SK-N-SH treated with all-trans-retinoic acid at 6 μM for 48 hours (cell line): ENCODE measurements at regions not wholly inside any gene's neighbourhood (a gene's known extent, or its start where the extent isn't known, plus 50 kb on each side); places are given as distances from the start of the nearest gene placed in this dataset.

Source experiments
- ATAC-seq: fragments of 200-7000 bp; cut with Tn5 transposase; 3 replicates; pipeline ENCODE4 v1.9.1; 2020; ENCODE audit warnings: mild to moderate bottlenecking, moderate library complexity
- ARNTL ChIP-seq: fragments of 450-650 bp; formaldehyde crosslinking; IDR thresholded peaks from 2 replicates; pipeline ENCODE4 v1.5.0; 2020; ENCODE audit warnings: low read depth, mild to moderate bottlenecking, moderate library complexity, borderline replicate concordance
- BACH2 ChIP-seq: fragments of 250-450 bp; sonication (Bioruptor Pico); IDR thresholded peaks from 2 replicates; pipeline ENCODE4 v1.9.0; 2021; ENCODE audit warnings: mild to moderate bottlenecking, borderline replicate concordance
- CSDC2 ChIP-seq: fragments of 250-450 bp; sonication (Bioruptor Pico); IDR thresholded peaks from 2 replicates; pipeline ENCODE4 v1.5.0; 2020; ENCODE audit warnings: mild to moderate bottlenecking, moderate library complexity
- ESRRG ChIP-seq: fragments of 250-450 bp; sonication (Bioruptor Pico); IDR thresholded peaks from 2 replicates; pipeline ENCODE4 v1.6.1; 2021; ENCODE audit warnings: mild to moderate bottlenecking
- GLIS3 ChIP-seq: fragments of 250-450 bp; sonication (Bioruptor Pico); IDR thresholded peaks from 2 replicates; pipeline ENCODE4 v1.5.0; 2020; ENCODE audit warnings: mild to moderate bottlenecking, moderate library complexity
- ISL1 ChIP-seq: fragments of 250-450 bp; sonication (Bioruptor Pico); IDR thresholded peaks from 2 replicates; pipeline ENCODE4 v2.1.2; 2022; ENCODE audit warnings: mild to moderate bottlenecking, moderate library complexity
- SNAI2 ChIP-seq: fragments of 250-450 bp; sonication (Bioruptor Pico); IDR thresholded peaks from 2 replicates; pipeline ENCODE4 v1.5.0; 2020; ENCODE audit warnings: mild to moderate bottlenecking, moderate library complexity
- TCF4 ChIP-seq: fragments of 250-450 bp; sonication (Bioruptor Pico); IDR thresholded peaks from 2 replicates; pipeline ENCODE4 v1.8.0; 2021; ENCODE audit warnings: mild to moderate bottlenecking, moderate library complexity, borderline replicate concordance
- TOX ChIP-seq: fragments of 250-450 bp; sonication (Bioruptor Pico); IDR thresholded peaks from 2 replicates; pipeline ENCODE4 v1.8.0; 2021; ENCODE audit warnings: mild to moderate bottlenecking, moderate library complexity, borderline replicate concordance
- ZC3H10 ChIP-seq: fragments of 250-450 bp; sonication (Bioruptor Pico); IDR thresholded peaks from 2 replicates; pipeline ENCODE4 v1.5.1; 2021; ENCODE audit warnings: mild to moderate bottlenecking, moderate library complexity
- ZFP3 ChIP-seq: fragments of 250-450 bp; sonication (Bioruptor Pico); IDR thresholded peaks from 2 replicates; pipeline ENCODE4 v1.5.0; 2020; ENCODE audit warnings: mild to moderate bottlenecking, moderate library complexity
- ZFP30 ChIP-seq: fragments of 450-650 bp; formaldehyde crosslinking; IDR thresholded peaks from 2 replicates; pipeline ENCODE4 v1.5.0; 2022; ENCODE audit warnings: mild to moderate bottlenecking, moderate library complexity
- ZNF70 ChIP-seq: fragments of 450-650 bp; formaldehyde crosslinking; IDR thresholded peaks from 2 replicates; pipeline ENCODE4 v1.5.0; 2020; ENCODE audit warnings: mild to moderate bottlenecking, moderate library complexity
- TF ChIP-seq, protein P1 (sequence below): fragments of 250-450 bp; sonication (Bioruptor Pico); IDR thresholded peaks from 2 replicates; pipeline ENCODE4 v1.5.0; 2020; ENCODE audit warnings: mild to moderate bottlenecking, moderate library complexity
- TF ChIP-seq, protein P2 (sequence below): fragments of 250-450 bp; sonication (Bioruptor Pico); IDR thresholded peaks from 2 replicates; pipeline ENCODE4 v1.5.1; 2020; ENCODE audit warnings: low read depth, mild to moderate bottlenecking, moderate library complexity
- TF ChIP-seq, protein P3 (sequence below): fragments of 250-450 bp; sonication (Bioruptor Pico); IDR thresholded peaks from 2 replicates; pipeline ENCODE4 v1.8.0; 2020; ENCODE audit warnings: mild to moderate bottlenecking, moderate library complexity, borderline replicate concordance
- TF ChIP-seq, protein P4 (sequence below): fragments of 250-450 bp; sonication (Bioruptor Pico); IDR thresholded peaks from 2 replicates; pipeline ENCODE4 v1.5.1; 2021; ENCODE audit warnings: mild to moderate bottlenecking, moderate library complexity
- TF ChIP-seq, protein P5 (sequence below): fragments of 250-450 bp; sonication (Bioruptor Pico); IDR thresholded peaks from 2 replicates; pipeline ENCODE4 v1.8.0; 2021; ENCODE audit warnings: low read depth, mild to moderate bottlenecking, moderate library complexity, borderline replicate concordance

DNA sequence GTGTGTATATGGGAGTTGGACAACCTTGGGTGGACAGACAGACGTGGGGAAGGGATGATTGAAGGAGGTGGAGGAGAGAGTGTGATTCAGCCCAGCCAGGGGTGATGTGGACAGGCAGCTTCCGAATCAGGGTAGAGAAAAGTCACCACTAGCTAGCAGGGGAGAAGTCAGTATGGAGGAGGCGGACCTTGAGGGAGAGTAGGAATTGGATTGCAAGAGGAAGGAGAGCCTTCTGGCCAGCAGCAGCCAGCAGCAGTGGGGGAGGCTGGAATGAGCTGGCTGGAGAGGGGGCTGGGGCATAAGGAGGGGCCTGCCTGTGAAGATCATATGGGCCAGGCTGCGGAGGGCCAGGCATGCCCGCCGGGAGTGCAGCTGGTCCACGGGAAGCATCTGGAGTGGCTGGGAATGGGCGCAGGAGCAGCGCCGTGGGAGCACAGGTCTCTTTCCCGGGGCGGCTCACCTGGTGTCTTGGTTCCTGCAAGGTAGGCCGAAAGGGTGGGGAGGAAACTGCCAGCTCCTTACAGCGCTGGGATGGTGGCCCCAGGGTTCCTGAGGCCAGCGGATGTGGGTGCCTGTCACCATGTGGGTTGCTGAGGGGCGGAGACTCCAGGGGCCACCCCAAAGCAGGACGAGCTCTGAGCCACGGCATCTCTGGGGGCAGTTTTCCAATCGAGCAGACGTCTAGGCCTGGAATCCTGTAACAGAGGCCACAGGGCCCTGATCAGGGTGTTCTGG, 235.3 kb downstream of the SEC14L1 start:
- TF ChIP-seq, protein P1, sequence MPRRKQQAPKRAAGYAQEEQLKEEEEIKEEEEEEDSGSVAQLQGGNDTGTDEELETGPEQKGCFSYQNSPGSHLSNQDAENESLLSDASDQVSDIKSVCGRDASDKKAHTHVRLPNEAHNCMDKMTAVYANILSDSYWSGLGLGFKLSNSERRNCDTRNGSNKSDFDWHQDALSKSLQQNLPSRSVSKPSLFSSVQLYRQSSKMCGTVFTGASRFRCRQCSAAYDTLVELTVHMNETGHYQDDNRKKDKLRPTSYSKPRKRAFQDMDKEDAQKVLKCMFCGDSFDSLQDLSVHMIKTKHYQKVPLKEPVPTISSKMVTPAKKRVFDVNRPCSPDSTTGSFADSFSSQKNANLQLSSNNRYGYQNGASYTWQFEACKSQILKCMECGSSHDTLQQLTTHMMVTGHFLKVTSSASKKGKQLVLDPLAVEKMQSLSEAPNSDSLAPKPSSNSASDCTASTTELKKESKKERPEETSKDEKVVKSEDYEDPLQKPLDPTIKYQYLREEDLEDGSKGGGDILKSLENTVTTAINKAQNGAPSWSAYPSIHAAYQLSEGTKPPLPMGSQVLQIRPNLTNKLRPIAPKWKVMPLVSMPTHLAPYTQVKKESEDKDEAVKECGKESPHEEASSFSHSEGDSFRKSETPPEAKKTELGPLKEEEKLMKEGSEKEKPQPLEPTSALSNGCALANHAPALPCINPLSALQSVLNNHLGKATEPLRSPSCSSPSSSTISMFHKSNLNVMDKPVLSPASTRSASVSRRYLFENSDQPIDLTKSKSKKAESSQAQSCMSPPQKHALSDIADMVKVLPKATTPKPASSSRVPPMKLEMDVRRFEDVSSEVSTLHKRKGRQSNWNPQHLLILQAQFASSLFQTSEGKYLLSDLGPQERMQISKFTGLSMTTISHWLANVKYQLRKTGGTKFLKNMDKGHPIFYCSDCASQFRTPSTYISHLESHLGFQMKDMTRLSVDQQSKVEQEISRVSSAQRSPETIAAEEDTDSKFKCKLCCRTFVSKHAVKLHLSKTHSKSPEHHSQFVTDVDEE (CRISPR knock-in tag): no peak
- TF ChIP-seq TCF4: peak; percentile 32; the same call in 1 of the 2 replicates
- TF ChIP-seq, all 23 proteins: peak for 1
- ATAC-seq: no peak

DNA sequence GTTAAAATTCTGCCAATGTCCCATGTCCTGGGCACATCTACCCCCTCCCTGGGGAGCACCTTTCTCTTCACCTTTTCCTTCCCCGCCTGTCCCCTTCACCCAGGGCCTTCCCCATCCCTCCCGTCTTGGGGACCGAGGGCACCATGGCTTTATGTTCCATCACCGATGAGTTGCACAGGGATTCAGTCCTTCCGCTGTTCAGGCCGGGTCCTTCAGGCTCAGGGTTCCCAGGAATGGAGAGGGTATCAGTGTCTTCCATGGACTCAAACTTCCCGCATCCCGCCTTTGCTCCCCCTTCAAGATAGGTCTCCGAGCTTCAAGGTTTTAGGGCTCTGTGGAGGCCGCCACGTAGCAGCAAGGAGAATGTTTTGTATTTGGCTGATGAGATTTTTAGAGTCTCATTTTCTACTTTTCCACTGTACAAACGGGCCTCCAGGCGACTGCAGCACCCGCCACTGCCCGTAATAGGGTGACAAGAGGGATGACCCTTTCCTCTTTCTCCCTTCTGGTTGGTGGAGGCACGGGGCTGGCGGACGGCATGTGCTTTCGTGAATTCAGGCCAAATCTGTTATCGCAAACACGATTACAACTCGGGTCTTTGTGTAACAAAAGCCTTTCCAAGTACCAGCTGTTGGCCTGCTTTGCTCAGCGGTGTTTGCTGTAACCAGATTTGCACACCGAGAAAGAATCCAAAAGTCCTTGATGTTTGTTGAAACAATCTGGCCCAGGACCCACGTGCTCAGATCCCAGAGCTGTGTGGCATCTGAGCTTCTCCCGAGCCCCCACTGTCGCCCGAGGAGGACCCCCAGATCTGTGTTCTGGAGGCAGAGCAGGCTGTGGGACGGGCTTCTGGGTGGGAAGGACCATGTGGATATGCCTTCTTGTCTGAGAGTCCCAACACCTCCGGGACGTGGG, 236.3 kb downstream of the SEC14L1 start:
- TF ChIP-seq TOX (CRISPR knock-in tag) (no peak), TCF4 (peak; percentile 81), ARNTL (CRISPR knock-in tag) (0 out of 2 replicates have a peak, but pooled peaks have one; percentile 59)
- ATAC-seq: no peak

DNA sequence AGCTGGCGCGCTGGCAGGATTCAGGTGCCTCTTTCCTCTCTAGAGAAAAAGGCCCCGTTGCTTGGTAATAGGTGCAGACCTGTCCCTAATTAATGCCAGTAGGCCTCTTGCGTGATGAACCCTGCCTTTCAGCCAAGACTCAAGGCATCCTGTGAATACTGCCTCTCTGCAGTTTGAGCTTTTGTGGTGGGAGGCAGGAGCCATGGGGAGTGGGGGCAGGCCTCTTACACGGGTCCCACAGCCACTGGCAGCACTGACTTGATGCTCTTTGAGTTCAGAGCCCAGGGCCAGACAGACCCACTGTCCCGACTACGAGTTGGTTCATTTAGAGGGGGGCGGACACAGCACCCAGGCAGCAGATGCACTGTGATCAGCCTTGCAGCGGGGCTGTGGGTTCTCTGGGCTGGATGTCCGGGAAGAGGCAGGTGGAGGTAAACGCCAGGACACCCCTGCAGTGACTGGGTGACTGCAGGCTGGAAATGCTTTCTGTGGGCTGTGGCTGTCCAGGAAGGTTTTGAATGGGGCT, 237.0 kb downstream of the SEC14L1 start:
- ATAC-seq: no peak
- TF ChIP-seq ZFP3 (CRISPR knock-in tag): no peak
- no peak for TF ChIP-seq SNAI2 (CRISPR knock-in tag)
- no peak for TF ChIP-seq TCF4
- TF ChIP-seq, protein P2, sequence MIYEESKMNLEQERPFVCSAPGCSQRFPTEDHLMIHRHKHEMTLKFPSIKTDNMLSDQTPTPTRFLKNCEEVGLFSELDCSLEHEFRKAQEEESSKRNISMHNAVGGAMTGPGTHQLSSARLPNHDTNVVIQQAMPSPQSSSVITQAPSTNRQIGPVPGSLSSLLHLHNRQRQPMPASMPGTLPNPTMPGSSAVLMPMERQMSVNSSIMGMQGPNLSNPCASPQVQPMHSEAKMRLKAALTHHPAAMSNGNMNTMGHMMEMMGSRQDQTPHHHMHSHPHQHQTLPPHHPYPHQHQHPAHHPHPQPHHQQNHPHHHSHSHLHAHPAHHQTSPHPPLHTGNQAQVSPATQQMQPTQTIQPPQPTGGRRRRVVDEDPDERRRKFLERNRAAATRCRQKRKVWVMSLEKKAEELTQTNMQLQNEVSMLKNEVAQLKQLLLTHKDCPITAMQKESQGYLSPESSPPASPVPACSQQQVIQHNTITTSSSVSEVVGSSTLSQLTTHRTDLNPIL (CRISPR knock-in tag): no peak

DNA sequence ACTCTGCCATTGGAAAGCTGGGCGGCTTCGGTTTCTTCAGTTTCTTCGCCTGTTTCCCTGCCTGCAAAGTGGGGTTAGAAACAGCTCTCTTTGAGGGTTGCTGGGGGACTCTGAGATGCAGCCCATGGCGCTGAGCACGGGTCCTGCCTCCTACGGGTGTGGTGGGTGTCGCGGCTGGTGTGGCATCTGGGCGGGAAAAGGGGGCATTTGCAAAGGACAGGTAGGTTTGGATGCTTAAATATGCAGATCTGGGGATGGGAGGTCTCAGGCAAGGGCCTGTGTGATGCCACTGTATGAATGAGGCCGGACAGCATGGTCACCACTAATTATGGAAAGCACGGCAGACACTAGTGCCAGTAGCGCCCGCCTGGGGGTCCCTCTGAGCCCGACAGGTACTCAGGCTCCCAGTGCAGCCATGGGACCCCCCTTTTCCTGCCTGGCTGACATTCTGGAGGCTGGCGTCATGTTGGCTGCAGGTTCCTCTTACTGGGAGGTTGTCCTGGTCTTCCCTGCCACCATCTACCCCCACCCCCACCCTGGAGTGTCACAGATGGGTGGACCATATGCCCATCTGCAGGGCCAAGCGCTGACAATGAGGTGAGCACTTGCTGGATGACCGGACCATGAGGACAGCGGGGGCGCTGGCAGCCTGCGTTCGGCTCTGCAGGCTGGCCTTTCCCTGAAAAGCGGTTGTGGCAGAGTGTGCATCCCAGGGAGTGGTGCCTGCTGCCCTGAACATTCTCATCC, 237.7 kb downstream of the SEC14L1 start:
- TF ChIP-seq BACH2 (CRISPR knock-in tag) (no peak), TOX (CRISPR knock-in tag) (no peak), GLIS3 (no peak), SNAI2 (CRISPR knock-in tag) (no peak), ISL1 (CRISPR knock-in tag) (no peak), ZNF70 (no peak), ZFP30 (CRISPR knock-in tag) (no peak), ARNTL (CRISPR knock-in tag) (no peak), CSDC2 (no peak), ESRRG (CRISPR knock-in tag) (no peak), ZC3H10 (CRISPR knock-in tag) (no peak)
- TF ChIP-seq, protein P3, sequence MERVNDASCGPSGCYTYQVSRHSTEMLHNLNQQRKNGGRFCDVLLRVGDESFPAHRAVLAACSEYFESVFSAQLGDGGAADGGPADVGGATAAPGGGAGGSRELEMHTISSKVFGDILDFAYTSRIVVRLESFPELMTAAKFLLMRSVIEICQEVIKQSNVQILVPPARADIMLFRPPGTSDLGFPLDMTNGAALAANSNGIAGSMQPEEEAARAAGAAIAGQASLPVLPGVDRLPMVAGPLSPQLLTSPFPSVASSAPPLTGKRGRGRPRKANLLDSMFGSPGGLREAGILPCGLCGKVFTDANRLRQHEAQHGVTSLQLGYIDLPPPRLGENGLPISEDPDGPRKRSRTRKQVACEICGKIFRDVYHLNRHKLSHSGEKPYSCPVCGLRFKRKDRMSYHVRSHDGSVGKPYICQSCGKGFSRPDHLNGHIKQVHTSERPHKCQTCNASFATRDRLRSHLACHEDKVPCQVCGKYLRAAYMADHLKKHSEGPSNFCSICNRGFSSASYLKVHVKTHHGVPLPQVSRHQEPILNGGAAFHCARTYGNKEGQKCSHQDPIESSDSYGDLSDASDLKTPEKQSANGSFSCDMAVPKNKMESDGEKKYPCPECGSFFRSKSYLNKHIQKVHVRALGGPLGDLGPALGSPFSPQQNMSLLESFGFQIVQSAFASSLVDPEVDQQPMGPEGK: no peak
- TF ChIP-seq, protein P4, sequence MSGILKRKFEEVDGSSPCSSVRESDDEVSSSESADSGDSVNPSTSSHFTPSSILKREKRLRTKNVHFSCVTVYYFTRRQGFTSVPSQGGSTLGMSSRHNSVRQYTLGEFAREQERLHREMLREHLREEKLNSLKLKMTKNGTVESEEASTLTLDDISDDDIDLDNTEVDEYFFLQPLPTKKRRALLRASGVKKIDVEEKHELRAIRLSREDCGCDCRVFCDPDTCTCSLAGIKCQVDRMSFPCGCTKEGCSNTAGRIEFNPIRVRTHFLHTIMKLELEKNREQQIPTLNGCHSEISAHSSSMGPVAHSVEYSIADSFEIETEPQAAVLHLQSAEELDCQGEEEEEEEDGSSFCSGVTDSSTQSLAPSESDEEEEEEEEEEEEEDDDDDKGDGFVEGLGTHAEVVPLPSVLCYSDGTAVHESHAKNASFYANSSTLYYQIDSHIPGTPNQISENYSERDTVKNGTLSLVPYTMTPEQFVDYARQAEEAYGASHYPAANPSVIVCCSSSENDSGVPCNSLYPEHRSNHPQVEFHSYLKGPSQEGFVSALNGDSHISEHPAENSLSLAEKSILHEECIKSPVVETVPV (CRISPR knock-in tag): no peak
- TF ChIP-seq, protein P5, sequence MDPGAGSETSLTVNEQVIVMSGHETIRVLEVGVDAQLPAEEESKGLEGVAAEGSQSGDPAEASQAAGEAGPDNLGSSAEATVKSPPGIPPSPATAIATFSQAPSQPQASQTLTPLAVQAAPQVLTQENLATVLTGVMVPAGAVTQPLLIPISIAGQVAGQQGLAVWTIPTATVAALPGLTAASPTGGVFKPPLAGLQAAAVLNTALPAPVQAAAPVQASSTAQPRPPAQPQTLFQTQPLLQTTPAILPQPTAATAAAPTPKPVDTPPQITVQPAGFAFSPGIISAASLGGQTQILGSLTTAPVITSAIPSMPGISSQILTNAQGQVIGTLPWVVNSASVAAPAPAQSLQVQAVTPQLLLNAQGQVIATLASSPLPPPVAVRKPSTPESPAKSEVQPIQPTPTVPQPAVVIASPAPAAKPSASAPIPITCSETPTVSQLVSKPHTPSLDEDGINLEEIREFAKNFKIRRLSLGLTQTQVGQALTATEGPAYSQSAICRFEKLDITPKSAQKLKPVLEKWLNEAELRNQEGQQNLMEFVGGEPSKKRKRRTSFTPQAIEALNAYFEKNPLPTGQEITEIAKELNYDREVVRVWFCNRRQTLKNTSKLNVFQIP (CRISPR knock-in tag): no peak
- no peak for ATAC-seq
